ENCODE measurements at regions not wholly inside any gene's neighbourhood (a gene's known extent, or its start where the extent isn't known, plus 50 kb on each side); places are given as distances from the start of the nearest gene placed in this dataset.

DNA sequence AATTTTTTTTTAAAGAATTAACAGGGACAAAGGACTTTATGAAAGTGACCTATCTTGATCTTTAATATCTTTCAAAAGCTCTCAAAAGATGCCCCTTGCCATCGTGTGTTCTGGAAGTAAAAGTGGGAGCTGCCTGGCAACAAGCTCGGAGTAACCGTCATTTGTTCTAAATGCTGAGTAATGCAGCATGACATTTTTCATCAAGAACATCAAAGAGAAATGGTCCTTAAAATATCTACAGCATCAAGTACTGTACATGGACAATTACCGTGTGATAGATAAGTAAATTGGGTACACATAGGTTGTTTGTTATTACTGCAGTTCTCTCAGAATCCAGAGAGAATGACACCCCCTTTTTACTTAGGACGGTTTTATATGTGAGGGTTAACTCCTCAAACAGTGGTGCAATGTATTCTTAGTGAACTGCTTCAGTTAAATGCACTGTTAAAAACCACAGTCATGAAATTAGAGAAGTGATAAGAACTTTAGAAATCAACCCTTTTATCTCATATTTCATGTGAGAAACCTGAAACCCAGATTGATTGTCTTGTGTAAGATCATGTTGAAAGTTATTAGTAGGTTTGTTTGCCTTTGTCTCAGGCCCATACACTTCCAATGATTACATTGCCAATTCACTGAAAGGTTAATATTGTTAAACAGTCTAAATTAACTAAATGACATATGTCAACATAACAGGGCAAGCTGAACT lies 90.6 kb upstream of the HNMT start:
- Histone ChIP-seq H2AFZ (ENCODE audit: control insufficient read depth, low read depth, low read length) (no peak overlapping the region), H3K4me2 (ENCODE audit: control insufficient read depth, insufficient read depth) (no peak overlapping the region), H3K36me3 (ENCODE audit: control insufficient read depth in 2 of 2, insufficient read depth in 2 of 2, low read length in 1 of 2) (no peaks in the 10 kb centered on the region), H3K27ac (ENCODE audit: control insufficient read depth, insufficient read depth) (no peak overlapping the region), H3K79me2 (ENCODE audit: control insufficient read depth, insufficient read depth, low read length) (no peaks in the 10 kb centered on the region), H4K20me1 (ENCODE audit: control insufficient read depth, insufficient read depth) (no peaks in the 10 kb centered on the region), H3K4me1 (ENCODE audit: control insufficient read depth, insufficient read depth, low read length) (no peaks in the 10 kb centered on the region), H3K27me3 (replicated peaks in 1 of 2; ENCODE audit: control insufficient read depth in 2 of 2, insufficient read depth in 2 of 2, low read length in 1 of 2) (no peaks in the 10 kb centered on the region), H3K9me3 (replicated peaks; ENCODE audit: control insufficient read depth, insufficient read depth, low read length) (no peaks in the 10 kb centered on the region), H3K4me3 (no peak overlapping the region), H3K9ac (ENCODE audit: control insufficient read depth, insufficient read depth, low read length) (no peak overlapping the region)
- no TSS peak for BruUV-seq (replicated peaks)
- TF ChIP-seq POLR2A (IDR thresholded peaks at IDR 0.05; ENCODE audit: low read depth, low read length) = no peak
- no peak for TF ChIP-seq KAT2A (conservative IDR thresholded peaks at IDR 0.05; ENCODE audit: control insufficient read depth, low read depth, low read length)
- no peak for TF ChIP-seq CHD1 (IDR thresholded peaks at IDR 0.05; ENCODE audit: low read depth, low read length)
- no peak for TF ChIP-seq RUNX3 (IDR thresholded peaks at IDR 0.05; ENCODE audit: low read length)
- no peak for TF ChIP-seq KLF5 (IDR thresholded peaks at IDR 0.05; ENCODE audit: partially characterized antibody)
- TF ChIP-seq, protein P1, sequence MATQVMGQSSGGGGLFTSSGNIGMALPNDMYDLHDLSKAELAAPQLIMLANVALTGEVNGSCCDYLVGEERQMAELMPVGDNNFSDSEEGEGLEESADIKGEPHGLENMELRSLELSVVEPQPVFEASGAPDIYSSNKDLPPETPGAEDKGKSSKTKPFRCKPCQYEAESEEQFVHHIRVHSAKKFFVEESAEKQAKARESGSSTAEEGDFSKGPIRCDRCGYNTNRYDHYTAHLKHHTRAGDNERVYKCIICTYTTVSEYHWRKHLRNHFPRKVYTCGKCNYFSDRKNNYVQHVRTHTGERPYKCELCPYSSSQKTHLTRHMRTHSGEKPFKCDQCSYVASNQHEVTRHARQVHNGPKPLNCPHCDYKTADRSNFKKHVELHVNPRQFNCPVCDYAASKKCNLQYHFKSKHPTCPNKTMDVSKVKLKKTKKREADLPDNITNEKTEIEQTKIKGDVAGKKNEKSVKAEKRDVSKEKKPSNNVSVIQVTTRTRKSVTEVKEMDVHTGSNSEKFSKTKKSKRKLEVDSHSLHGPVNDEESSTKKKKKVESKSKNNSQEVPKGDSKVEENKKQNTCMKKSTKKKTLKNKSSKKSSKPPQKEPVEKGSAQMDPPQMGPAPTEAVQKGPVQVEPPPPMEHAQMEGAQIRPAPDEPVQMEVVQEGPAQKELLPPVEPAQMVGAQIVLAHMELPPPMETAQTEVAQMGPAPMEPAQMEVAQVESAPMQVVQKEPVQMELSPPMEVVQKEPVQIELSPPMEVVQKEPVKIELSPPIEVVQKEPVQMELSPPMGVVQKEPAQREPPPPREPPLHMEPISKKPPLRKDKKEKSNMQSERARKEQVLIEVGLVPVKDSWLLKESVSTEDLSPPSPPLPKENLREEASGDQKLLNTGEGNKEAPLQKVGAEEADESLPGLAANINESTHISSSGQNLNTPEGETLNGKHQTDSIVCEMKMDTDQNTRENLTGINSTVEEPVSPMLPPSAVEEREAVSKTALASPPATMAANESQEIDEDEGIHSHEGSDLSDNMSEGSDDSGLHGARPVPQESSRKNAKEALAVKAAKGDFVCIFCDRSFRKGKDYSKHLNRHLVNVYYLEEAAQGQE (IDR thresholded peaks at IDR 0.05; ENCODE audit: low read depth, low read length) = no peak
- TF ChIP-seq, protein P2, sequence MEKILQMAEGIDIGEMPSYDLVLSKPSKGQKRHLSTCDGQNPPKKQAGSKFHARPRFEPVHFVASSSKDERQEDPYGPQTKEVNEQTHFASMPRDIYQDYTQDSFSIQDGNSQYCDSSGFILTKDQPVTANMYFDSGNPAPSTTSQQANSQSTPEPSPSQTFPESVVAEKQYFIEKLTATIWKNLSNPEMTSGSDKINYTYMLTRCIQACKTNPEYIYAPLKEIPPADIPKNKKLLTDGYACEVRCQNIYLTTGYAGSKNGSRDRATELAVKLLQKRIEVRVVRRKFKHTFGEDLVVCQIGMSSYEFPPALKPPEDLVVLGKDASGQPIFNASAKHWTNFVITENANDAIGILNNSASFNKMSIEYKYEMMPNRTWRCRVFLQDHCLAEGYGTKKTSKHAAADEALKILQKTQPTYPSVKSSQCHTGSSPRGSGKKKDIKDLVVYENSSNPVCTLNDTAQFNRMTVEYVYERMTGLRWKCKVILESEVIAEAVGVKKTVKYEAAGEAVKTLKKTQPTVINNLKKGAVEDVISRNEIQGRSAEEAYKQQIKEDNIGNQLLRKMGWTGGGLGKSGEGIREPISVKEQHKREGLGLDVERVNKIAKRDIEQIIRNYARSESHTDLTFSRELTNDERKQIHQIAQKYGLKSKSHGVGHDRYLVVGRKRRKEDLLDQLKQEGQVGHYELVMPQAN (conservative IDR thresholded peaks at IDR 0.05) = no peak
- ChIA-PET CTCF (interaction anchor here (0.6 to 4.5 kb wide), 3 partner anchors 9 to 914 kb away, joined by 3 to 22 read pairs (median 3); no protein-coding TSS in a partner anchor), RAD21 (ENCODE audit: unreplicated experiment) (no interaction called here), POLR2A (no interaction called here), SMC1A (ENCODE audit: uncharacterized antibody, unreplicated experiment) (interaction anchor here (1.2 kb wide), 1 partner anchor 14 kb away, joined by 3 read pairs; no protein-coding TSS in a partner anchor)
- FAIRE-seq = no peak
- intact Hi-C loops (cut with micrococcal nuclease; ENCODE audit: unreplicated experiment) (no loop called here), in situ Hi-C loops (cut with MboI) (no loop called here)
- 2% methylated on average over 5 of the region's 5 CpGs for WGBS (ENCODE audit: insufficient coverage, insufficient replicate concordance, low lambda C conversion rate, missing lambda C conversion rate)
- DNase-seq (ENCODE audit: low read depth, low spot score) = no peak
- no peak for ATAC-seq
